ENCODE measurements at regions not wholly inside any gene's neighbourhood (a gene's known extent, or its start where the extent isn't known, plus 50 kb on each side); places are given as distances from the start of the nearest gene placed in this dataset.

DNA sequence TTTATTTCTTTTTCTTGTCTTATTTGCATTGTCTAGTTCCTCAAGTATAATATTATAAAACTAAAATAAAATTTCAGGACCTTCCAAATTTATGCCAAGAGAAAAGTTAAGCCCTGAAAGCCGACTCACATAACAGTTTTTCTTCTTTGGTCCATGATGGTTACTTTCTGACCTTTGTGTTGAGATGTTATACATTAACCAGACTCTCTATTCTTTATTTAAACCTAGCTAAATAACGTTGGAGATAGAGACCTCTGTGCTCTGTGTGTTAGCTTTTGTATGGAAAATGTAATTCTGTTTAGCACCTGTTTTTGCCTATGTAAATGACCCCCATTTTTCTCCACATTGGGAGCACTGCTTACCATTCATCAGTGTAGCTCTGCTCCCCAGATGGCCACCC, 352.4 kb downstream of the CD109 start:
- no peak for TF ChIP-seq EZH2 (IDR thresholded peaks at IDR 0.05; ENCODE audit: borderline replicate concordance, low read depth, low read length, severe bottlenecking)
- TF ChIP-seq, protein P1, sequence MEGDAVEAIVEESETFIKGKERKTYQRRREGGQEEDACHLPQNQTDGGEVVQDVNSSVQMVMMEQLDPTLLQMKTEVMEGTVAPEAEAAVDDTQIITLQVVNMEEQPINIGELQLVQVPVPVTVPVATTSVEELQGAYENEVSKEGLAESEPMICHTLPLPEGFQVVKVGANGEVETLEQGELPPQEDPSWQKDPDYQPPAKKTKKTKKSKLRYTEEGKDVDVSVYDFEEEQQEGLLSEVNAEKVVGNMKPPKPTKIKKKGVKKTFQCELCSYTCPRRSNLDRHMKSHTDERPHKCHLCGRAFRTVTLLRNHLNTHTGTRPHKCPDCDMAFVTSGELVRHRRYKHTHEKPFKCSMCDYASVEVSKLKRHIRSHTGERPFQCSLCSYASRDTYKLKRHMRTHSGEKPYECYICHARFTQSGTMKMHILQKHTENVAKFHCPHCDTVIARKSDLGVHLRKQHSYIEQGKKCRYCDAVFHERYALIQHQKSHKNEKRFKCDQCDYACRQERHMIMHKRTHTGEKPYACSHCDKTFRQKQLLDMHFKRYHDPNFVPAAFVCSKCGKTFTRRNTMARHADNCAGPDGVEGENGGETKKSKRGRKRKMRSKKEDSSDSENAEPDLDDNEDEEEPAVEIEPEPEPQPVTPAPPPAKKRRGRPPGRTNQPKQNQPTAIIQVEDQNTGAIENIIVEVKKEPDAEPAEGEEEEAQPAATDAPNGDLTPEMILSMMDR (IDR thresholded peaks at IDR 0.05; ENCODE audit: borderline replicate concordance, extremely low read depth, low read length, poor library complexity, severe bottlenecking) = no peak
- H3K36me3 ChIP-seq (ENCODE audit: insufficient read depth, low read length) = no peaks in the 10 kb centered on the region
- H3K27me3 ChIP-seq (ENCODE audit: insufficient read depth, low read length, poor library complexity) = no peaks in the 10 kb centered on the region
- no peak overlapping the region for H2AFZ ChIP-seq (ENCODE audit: low read depth, low read length)
- H3K9ac ChIP-seq (ENCODE audit: low read depth, low read length) = no peak overlapping the region
- no peak overlapping the region for H3K4me3 ChIP-seq (ENCODE audit: low read depth in 1 of 2, low read length in 2 of 2)
- no peak overlapping the region for H3K27ac ChIP-seq (ENCODE audit: low read length)
- no peaks in the 10 kb centered on the region for H3K9me3 ChIP-seq (ENCODE audit: insufficient read depth, low read length, severe bottlenecking)
- H3K4me2 ChIP-seq (ENCODE audit: insufficient read depth, low read length) = no peak overlapping the region
- no peak for ATAC-seq (ENCODE audit: insufficient read depth, low read depth)
- no peak for DNase-seq
- no peaks in the 10 kb centered on the region for H3K4me1 ChIP-seq (ENCODE audit: insufficient read depth, low read length)
- H4K20me1 ChIP-seq (ENCODE audit: insufficient read depth, low read length) = no peaks in the 10 kb centered on the region
- H3K79me2 ChIP-seq (ENCODE audit: insufficient read depth, low read length) = no peaks in the 10 kb centered on the region

GRCh38 chr6:74044417-74045096, 348.6 kb downstream of the CD109 start:
- DNase-seq (no peak), ATAC-seq (ENCODE audit: insufficient read depth, low read depth) (no peak)
- Histone ChIP-seq H3K27me3 (ENCODE audit: insufficient read depth, low read length, poor library complexity) (no peaks in the 10 kb centered on the region), H2AFZ (ENCODE audit: low read depth, low read length) (no peak overlapping the region), H3K4me2 (ENCODE audit: insufficient read depth, low read length) (no peak overlapping the region), H3K79me2 (ENCODE audit: insufficient read depth, low read length) (no peaks in the 10 kb centered on the region), H3K4me1 (ENCODE audit: insufficient read depth, low read length) (no peaks in the 10 kb centered on the region), H4K20me1 (ENCODE audit: insufficient read depth, low read length) (no peaks in the 10 kb centered on the region), H3K9me3 (ENCODE audit: insufficient read depth, low read length, severe bottlenecking) (no peaks in the 10 kb centered on the region), H3K4me3 (ENCODE audit: low read depth in 1 of 2, low read length in 2 of 2) (no peak overlapping the region), H3K9ac (ENCODE audit: low read depth, low read length) (no peak overlapping the region), H3K27ac (ENCODE audit: low read length) (no peak overlapping the region), H3K36me3 (ENCODE audit: insufficient read depth, low read length) (no peaks in the 10 kb centered on the region)
- TF ChIP-seq, protein P1 (IDR thresholded peaks at IDR 0.05; ENCODE audit: borderline replicate concordance, extremely low read depth, low read length, poor library complexity, severe bottlenecking) = no peak

- Histone ChIP-seq H3K4me3 (ENCODE audit: low read depth in 1 of 2, low read length in 2 of 2) (no peak overlapping the region), H3K27ac (ENCODE audit: low read length) (no peak overlapping the region), H3K9me3 (ENCODE audit: insufficient read depth, low read length, severe bottlenecking) (no peaks in the 10 kb centered on the region), H3K4me1 (ENCODE audit: insufficient read depth, low read length) (no peaks in the 10 kb centered on the region), H2AFZ (ENCODE audit: low read depth, low read length) (no peak overlapping the region), H3K27me3 (ENCODE audit: insufficient read depth, low read length, poor library complexity) (no peaks in the 10 kb centered on the region), H3K9ac (ENCODE audit: low read depth, low read length) (no peak overlapping the region), H4K20me1 (ENCODE audit: insufficient read depth, low read length) (no peaks in the 10 kb centered on the region), H3K4me2 (ENCODE audit: insufficient read depth, low read length) (no peak overlapping the region), H3K36me3 (ENCODE audit: insufficient read depth, low read length) (no peaks in the 10 kb centered on the region), H3K79me2 (ENCODE audit: insufficient read depth, low read length) (no peaks in the 10 kb centered on the region)
- DNase-seq = no peak
- ATAC-seq (ENCODE audit: insufficient read depth, low read depth) = no peak
- TF ChIP-seq EZH2 (IDR thresholded peaks at IDR 0.05; ENCODE audit: borderline replicate concordance, low read depth, low read length, severe bottlenecking) = no peak
- TF ChIP-seq, protein P1 (IDR thresholded peaks at IDR 0.05; ENCODE audit: borderline replicate concordance, extremely low read depth, low read length, poor library complexity, severe bottlenecking) = no peak
These were observed 345.4 kb downstream of the CD109 start for GRCh38 chr6:74041420-74041819.
